Mammary epithelial cell (primary cell): ENCODE measurements at regions not wholly inside any gene's neighbourhood (a gene's known extent, or its start where the extent isn't known, plus 50 kb on each side); places are given as distances from the start of the nearest gene placed in this dataset.

Source experiments
- EZH2 ChIP-seq: IDR thresholded peaks from 2 replicates; pipeline ENCODE4 v1.6.1; 2012; ENCODE audit warnings: low read length, inconsistent platforms, borderline replicate concordance
- TF ChIP-seq, protein P1 (sequence below), 2 donors: IDR thresholded peaks in 1 of 2; conservative IDR thresholded peaks in 1 of 2; 2 replicates each; pipeline ENCODE4 v1.5.1; 2011 to 2012; ENCODE audit warnings: inconsistent platforms in 2 of 2, low read length in 2 of 2, mild to moderate bottlenecking in 2 of 2, control low read depth in 1 of 2, low read depth in 1 of 2; ENCODE audit not compliant: insufficient read depth in 1 of 2; ENCODE audit errors: extremely low read depth in 1 of 2

DNA sequence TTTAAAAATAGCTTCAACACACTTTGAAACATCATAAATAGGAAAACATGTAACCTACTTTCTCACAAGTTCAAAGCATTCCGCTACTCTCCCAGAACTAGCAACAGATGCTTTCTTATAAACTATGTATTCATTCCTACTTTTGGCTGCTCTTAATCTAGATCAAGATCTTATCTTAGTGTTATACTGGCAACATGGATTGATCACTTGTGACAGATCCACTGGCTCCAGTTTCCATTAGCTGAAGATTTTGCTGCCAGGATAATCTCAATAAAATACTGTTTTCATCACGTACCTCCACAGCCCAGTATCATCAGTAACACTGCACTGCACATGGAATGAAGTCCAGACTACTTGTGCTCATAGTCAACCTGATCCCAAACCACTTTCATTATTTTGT is 491.7 kb upstream of the AGTR1 start:
- TF ChIP-seq, protein P1, sequence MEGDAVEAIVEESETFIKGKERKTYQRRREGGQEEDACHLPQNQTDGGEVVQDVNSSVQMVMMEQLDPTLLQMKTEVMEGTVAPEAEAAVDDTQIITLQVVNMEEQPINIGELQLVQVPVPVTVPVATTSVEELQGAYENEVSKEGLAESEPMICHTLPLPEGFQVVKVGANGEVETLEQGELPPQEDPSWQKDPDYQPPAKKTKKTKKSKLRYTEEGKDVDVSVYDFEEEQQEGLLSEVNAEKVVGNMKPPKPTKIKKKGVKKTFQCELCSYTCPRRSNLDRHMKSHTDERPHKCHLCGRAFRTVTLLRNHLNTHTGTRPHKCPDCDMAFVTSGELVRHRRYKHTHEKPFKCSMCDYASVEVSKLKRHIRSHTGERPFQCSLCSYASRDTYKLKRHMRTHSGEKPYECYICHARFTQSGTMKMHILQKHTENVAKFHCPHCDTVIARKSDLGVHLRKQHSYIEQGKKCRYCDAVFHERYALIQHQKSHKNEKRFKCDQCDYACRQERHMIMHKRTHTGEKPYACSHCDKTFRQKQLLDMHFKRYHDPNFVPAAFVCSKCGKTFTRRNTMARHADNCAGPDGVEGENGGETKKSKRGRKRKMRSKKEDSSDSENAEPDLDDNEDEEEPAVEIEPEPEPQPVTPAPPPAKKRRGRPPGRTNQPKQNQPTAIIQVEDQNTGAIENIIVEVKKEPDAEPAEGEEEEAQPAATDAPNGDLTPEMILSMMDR (conservative IDR thresholded peaks at IDR 0.05 in 1 of 2, IDR thresholded peaks at IDR 0.05 in 1 of 2; ENCODE audit: extremely low read depth in 1 of 2, insufficient read depth in 1 of 2, low read depth in 1 of 2, low read length in 2 of 2): no peak
- no peak for TF ChIP-seq EZH2
